HG02610 (cell line): ENCODE measurements at regions not wholly inside any gene's neighbourhood (a gene's known extent, or its start where the extent isn't known, plus 50 kb on each side); places are given as distances from the start of the nearest gene placed in this dataset.
"Not testable (repeated sequence)": the region's sequence is repeated elsewhere in the genome, so short reads cannot be mapped to it uniquely, and the experiment has no call there.

Experiments
- ATAC-seq: cut with Tn5 transposase; IDR thresholded peaks from one replicate; pipeline ENCODE4 v1.9.1; 2021; ENCODE audit warnings: mild to moderate bottlenecking, moderate library complexity; ENCODE audit not compliant: unreplicated experiment

DNA sequence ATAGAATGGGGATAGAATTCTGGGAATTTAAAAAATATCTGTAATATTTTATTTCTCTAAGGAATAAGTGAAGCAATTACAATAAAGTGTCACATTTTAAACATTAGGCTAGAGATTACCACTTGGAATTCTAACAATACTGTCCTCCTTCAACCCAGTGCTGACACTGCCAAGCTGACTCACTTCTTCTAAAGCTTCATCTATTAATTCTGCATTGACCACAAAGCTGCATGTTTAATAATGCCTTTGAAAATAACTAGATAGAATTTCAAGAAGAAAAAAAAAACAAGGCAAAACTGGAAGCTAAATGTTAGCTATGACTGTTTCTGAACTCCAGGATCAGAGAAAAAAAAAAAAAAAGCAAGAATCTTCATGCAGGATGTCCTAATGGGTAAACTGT is 970.7 kb upstream of the FBXO33 start:
- ATAC-seq = no peak

DNA sequence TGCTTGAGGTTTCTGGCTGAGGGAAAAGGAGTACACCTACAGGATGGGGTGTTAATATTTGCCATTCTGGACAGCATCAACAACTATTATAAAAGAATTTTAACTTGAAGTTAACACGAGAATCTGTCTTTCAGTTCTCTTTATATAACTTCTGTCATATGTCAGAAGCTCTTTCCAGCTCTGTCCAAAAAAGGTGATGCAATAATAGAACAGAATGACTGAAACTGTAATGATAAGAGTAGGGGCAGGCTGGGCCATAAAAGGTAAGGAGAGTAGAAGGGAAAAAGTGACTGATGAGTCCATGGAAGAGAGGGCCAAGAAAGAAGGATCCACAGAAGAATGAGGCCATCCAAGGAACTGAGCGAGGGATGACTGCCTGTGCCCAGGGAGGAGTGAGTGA is 966.7 kb upstream of the FBXO33 start:
- no peak for ATAC-seq

DNA sequence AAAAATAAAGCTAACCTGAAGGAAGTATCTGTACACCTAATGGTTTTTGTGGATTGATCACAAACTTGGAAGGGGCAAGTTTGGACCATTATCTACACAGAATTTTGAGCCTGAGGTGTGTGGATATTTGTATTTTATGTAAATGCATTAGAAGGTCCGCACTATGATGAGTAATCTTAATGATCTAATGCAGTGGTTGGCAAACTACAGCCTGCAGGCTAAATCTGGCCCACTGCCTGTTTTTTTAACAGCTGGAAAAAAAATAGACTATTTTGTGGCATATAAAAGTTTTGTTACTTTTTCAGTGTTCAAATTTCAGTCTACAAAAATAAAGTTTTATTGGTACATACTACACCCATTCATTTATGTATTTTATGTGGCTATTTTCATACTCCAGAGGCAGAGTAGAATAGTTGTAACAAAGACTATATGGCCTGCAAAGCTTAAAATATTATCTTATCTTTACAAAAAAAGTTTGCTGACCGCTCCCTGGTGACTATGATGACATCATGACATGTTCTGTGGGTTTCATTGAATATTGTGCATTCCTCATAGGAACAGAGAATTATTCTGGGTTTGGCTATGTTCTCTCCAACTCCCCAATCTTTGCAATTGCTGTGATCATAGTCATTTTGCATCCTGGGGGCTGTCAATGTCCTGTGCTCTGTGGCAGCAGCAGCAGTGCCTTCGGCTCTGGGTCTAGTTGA is 962.6 kb upstream of the FBXO33 start:
- ATAC-seq = no peak

DNA sequence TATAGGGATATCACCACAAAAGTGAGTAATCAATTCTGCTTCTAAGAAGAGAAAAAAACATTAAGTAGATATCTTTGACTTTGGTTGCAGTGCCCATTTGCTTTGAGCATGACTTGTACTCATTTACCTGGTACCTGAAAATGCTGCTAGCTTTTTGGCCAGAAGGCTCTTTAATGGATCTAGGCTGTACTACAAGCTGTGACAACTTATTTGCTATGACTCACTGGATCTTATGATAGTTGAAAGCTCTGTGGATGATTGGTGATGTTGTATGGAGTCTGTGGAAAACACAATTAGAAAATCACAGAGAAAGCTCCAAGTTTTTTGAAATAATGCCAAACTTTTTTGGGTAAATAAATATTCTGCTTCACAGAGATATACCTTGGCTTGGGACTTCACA is 960.9 kb upstream of the FBXO33 start:
- no peak for ATAC-seq

DNA sequence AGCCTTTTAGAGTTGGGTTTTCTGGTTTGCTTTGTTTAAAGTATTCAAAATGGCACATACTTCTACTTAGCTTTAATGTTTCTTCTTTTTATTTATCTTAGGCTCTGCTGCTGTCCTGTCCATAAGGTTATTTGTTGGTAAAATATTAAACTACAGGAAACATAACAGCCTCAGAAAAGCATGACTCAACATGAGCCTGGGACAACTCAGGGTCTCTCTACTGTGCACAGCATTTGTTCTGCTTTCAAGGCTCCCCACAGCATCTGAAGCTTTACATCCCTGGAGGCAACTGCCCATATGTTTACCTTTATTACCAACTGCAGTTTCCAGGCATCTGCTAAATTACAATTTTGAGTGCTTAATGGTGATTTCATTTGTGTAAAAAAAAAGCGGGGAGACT is 954.2 kb upstream of the FBXO33 start:
- no peak for ATAC-seq

DNA sequence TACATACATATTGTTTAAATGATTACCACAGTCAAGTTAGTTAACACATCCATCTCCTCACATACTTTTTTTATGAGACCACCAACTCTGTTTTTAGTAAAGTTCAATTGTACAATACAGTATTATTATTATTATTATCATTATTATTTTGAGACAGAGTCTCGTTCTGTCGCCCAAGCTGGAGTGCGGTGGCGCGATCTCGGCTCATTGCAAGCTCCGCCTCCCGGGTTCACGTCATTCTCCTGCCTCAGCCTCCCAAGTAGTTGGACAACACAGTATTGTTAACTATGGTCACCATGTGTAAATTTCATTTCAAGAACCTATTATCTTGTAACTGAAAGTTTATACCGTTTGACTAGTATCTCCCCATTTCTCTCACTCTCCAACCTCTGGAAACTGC is 942.0 kb upstream of the FBXO33 start:
- ATAC-seq = no peak

DNA sequence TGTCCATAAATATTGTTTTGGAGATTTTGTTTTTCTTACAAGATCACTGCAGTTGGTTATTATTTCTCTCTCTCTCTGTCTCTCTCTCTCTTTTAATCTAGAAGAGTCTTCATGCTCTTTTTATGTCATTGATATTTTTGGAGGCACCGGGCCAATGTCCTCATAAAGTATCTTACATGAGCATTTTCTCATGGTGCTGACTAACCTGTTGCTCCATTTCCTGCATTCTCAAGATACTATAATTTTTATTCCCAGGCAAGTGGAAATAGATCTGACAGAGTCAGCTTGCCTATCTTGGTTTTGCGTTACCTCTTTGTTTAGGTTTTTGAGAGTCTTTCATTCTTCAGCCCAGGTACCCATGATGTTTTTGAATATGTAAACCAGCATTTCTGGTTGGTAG is 938.8 kb upstream of the FBXO33 start:
- ATAC-seq = no peak

DNA sequence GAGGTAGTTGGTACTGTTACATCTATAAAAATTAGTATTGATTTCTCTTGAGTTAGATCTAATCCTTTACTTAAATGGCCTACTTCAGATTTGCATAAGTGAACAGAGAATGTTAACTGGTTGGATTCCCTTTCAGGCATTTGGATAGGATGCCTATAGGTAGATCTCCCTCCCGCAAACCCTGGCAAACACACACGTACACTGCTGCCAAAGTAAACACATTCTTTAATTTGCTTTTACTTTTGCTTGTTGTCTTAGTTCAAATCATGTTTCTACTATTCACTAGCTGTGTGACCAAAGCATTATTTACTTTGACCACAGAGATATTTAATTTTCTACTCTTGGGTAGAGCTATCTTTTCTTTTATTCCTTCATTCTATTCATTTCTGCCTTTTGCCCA is 936.1 kb upstream of the FBXO33 start:
- no peak for ATAC-seq

DNA sequence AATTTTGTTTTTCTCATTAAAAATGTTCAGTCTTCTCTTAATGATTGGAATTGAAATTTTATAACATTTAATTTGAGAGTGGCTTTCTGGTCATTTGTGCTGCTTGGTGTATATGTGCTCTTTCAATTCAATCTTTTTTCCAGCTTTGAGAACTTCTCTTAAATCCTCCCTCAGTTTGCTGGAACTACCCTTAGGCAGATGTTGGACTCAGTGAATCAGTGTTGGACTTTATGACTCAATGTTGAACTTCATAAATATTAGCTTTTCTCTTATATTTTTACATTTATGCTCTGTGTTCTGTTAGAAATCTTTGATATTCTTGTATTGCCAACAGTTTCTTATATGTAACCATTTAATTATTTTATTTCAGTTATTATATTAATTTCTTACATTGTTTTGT is 935.5 kb upstream of the FBXO33 start:
- no peak for ATAC-seq

DNA sequence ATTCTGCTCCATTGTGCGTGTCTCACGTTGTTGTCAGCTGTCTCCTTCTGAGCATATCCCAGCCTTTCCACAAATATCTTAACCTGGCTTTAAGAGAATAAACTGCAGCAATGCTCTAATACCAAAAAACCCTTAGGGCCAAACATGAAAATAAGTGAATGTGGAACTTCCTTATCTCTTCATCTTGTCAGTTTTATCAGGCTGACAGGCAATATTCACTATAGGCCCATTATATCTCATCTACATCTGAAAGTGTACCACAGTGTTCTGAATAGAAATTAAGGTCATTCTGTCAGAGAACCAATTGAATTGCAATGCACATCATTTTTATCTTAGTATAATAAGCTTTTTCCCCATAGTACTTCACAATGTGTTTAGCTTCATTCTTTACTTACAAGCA is 933.1 kb upstream of the FBXO33 start:
- ATAC-seq = no peak

DNA sequence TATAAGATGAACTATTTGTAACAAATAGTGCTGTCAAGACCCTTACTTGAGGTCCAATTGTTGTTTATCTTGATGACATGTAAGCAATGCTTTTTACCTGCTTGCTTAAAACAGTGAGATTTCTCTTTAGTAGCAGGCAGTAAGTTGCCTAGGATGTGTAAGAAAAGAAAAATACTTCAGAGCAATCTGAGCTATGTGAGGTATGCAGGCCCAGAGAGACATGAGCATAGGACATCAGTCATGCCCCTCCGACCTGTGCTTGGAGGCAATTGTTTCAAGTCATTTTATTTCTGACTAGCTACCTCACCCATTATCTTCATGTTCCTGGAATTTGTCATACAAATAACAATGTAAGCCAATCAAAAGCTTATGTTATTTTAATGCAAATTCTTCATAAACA is 930.6 kb upstream of the FBXO33 start:
- ATAC-seq = no peak

DNA sequence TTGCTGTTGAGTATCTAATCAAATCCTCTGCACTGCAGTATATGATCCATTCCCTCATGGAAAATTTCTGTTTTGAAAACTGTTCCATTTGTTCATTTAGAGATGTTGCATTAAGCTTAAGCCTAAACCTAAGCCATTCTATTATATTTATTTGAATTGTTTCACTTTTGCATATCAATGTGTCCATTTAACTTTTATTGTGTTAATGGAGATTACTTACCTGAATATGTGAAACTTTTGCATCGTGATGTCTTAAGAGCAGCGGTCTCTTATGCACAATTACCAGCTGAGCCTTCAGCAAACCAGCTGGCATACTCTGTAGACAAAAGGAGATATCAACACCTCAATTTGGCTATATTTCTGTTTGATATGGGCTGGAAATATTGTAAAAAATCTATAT is 922.5 kb upstream of the FBXO33 start:
- ATAC-seq = no peak

DNA sequence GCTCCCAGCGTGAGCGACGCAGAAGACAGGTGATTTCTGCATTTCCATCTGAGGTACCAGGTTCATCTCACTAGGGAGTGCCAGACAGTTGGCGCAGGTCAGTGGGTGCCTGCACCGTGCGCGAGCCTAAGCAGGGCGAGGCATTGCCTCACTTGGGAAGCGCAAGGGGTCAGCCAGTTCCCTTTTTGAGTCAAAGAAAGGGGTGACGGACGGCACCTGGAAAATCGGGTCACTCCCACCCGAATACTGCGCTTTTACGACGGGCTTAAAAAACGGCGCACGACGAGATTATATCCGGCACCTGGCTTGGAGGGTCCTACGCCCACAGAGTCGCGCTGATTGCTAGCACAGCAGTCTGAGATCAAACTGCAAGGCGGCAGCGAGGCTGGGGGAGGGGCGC is 915.9 kb upstream of the FBXO33 start:
- ATAC-seq = not testable (repeated sequence)

DNA sequence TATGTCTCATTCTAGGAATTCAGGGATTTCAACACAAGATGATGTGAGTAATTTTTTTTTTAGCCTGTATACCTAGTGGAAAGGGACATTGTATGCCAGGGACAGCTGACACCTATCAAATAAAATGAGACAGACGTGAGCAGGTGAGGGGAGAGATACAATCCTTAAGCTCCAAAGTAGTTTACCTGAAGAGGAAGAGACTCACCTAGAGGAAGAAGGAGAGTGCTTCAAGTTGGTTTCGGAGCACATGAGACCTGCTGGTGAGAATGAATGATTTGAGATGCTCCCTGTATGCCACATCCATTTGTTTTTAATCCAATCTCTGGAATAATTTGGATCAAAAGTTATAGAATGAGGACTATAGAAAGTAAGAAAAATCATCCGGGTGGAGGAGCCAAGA is 915.4 kb upstream of the FBXO33 start:
- no peak for ATAC-seq

DNA sequence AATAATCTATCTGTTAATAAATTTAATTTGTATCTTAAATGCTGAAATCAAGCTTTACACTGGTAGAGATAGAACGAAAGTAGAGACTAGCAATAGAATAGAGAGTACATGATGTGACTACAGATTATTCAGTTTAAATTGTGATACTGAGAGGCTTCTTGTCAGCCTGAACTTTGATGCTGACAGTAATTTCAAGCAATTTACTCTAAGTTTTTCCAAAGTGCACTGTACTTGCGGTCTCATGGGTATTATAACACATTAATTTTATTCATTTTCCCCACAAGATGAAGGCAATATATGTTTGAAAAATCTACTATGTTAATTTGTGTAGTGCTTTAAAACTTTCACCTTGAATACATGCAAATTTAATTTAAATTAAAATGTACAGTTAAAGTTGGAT is 914.0 kb upstream of the FBXO33 start:
- no peak for ATAC-seq

DNA sequence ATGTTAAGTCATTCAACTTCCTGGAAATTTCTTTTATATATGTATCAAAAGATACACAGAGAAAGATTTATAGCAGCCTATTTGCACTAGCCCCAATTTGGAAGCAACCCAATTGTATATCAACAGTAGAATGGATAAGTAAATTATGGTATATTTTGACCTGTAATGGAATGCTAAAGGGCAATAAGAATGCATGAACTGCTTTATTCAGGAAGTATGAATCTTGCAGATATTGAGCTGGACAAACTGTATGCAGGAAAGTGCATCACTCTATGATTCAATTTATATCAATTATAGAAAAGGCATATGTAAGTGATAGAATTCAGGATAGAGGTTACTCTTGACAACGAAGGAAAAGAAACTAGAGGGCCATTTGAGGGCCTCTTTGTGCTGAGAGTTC is 913.1 kb upstream of the FBXO33 start:
- ATAC-seq = no peak

DNA sequence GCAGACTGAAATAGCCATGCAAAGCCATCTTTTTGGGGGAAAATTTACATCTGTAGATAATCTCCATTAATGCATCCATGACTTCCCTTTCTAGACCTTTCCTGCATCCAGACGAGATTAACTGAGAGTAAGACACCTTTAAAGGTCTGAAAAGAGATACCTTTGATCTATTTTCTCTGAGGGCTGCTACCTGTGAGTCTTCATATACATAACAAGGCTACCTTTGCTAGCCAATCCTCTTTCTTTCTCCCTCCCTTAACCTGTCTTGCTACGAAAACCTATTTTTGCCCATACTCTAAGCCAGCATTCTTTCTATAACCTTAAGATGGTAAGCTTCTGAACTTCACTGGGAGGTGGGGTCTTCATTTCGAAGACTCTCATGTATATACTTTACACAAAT is 908.5 kb upstream of the FBXO33 start:
- ATAC-seq = no peak

DNA sequence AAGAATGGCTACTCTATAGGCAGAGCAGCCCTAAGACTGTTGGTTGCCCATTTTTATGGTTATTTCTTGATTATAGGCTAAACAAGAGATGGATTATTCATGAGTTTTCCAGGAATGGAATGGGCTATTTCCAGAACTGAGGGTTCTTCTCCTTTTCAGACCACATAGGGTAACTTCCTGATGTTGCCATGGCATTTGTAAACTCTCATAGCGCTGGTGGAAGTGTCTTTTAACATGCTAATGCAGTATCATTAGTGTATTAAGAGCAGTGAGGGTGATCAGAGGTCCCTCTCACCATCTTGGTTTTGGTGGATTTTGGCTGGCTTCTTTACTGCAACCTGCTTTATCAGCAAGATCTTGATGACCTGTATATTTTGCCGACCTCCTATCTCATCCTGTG is 904.6 kb upstream of the FBXO33 start:
- ATAC-seq = no peak

DNA sequence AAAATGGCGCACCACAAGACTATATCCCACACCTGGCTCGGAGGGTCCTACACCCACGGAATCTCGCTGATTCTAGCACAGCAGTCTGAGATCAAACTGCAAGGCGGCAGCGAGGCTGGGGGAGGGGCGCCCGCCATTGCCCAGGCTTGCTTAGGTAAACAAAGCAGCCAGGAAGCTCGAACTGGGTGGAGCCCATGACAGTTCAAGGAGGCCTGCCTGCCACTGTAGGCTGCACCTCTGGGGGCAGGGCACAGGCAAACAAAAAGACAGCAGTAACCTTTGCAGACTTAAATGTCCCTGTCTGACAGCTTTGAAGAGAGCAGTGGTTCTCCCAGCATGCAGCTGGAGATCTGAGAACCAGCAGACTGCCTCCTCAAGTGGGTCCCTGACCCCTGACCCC is 894.3 kb upstream of the FBXO33 start:
- ATAC-seq = not testable (repeated sequence)

DNA sequence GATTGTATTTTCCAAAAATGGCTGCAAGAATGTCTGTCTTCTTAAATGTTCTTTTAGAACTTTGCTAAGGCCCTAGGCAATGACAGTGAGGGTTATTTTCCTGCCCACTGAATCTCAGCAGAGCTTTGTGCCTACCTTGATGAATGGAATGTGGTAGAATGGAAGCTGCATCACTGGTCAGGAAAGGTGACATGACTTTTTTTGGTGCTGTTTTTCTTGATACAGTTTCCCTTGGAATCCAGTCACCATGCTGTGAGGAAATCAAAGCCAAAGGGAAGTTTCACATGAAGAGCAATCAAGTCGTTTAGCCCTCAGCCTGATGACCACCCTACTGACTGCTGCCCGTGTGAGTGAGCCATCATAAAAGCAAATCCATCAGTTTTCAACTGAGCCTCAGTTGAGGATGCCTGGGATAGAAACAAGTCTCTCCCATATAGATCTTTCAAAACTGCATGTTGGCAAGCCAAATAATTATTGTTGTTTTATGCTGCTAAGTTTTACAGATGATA is 886.0 kb upstream of the FBXO33 start:
- ATAC-seq = no peak

DNA sequence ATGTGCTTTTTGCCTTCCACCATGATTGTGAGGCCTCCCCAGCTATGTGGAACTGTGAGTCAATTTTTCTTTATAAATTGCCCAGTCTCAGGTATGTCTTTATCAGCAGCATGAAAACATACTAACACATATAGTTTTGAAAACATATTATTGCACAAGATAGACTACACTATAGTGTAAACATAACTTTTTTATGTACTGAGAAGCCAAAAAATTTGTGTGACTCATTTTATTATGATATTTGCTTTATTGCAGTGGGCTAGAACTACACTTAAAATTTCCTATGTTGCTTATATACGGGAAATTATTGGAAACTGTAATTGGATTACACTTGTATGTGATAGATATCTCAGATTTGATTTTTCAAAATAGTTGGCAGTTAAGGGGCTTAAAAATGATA is 885.5 kb upstream of the FBXO33 start:
- no peak for ATAC-seq

DNA sequence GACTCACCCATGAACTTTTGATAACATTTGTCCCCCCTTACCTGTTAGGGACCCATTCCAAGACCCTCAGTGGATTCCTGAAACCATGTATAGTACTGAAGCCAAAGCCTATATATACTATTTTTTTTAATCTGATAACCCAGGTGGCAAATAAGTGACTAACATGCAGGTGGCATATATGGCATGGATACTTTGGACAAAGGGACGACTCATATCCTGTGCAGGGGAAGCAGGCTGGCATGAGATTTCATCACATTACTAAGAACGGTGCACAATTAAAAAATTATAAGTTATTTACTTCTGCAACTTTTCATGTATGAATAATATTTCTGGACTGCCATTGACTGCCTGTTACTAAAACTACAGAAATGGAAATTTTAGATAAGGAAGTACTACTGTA is 880.1 kb upstream of the FBXO33 start:
- ATAC-seq = no peak

DNA sequence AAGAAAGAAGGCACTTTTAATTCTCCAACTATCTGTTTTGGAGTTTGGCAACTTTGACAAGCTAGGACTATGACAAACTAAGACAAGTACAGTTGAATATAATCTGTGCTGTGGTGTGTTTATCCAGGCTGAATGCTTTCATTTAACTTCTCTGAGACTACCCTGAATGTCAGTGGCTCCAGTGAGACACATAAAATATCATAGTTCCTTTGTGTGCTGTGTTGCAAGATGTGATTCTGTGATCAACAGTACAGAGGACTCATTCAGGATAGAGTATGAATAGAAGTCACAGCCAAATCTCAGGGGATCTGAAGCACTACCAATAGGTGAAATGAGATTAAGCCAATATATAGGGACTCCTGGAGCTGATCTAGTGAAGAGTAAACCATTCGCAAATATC is 876.9 kb upstream of the FBXO33 start:
- ATAC-seq = no peak
